ENCODE measurements at regions not wholly inside any gene's neighbourhood (a gene's known extent, or its start where the extent isn't known, plus 50 kb on each side); places are given as distances from the start of the nearest gene placed in this dataset.

- no peak for TF ChIP-seq CTCF (IDR thresholded peaks at IDR 0.05)
- no peak for TF ChIP-seq EZH2 (IDR thresholded peaks at IDR 0.05)
These were observed 217.6 kb downstream of the LMX1A start for GRCh38 chr1:165138960-165139359.
